Activated CD4-positive, alpha-beta T cell treated with anti-CD3 and anti-CD28 coated beads for 24 hours (primary cell): ENCODE measurements at regions not wholly inside any gene's neighbourhood (a gene's known extent, or its start where the extent isn't known, plus 50 kb on each side); places are given as distances from the start of the nearest gene placed in this dataset.
"Not testable (repeated sequence)": the region's sequence is repeated elsewhere in the genome, so short reads cannot be mapped to it uniquely, and the experiment has no call there.

Experiments used
- DNase-seq, 2 donors: peaks; one replicate each; pipeline ENCODE4 v3.0.0-alpha.2; 2020; ENCODE audit warnings: low read depth in 2 of 2

DNA sequence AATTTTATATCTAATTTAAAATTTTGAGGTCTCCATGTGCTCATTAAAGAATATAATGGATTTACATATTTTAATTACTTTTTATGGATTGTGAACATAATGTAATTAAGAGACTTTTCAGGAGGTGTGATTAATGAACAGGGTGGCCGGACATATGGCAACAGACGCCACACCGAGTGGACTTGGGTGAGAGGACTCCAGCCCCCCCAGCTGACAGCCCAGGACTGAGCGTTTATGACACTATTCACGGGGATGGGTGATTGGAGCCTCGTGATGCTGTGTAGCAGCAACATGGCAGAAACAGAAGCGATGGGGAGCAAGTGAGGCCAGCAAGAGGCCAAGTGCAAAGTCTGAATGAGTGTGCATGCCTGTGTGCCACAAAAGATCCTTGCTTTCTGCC, 1176.9 kb downstream of the TYW1 start:
- no peak for DNase-seq

DNA sequence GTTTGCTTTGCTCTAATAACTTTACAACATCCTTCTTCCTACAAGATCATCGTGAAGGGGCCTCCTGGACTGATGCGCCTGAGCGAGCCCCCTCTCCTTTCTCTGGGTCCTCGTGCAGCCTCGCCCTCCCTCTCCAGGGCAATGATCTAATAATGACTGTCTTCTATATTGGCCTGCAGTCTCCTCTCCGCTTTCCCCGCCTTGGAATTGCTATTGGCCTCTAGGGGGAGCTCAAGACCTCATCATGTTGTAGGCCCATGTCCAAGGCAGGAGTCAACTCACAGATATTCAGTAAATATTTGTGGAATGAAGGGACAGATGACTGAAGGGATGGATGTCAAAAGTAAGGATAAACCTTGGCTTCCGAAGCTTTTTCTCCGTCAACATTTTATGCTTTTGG, 1180.3 kb downstream of the TYW1 start:
- DNase-seq: no peak

DNA sequence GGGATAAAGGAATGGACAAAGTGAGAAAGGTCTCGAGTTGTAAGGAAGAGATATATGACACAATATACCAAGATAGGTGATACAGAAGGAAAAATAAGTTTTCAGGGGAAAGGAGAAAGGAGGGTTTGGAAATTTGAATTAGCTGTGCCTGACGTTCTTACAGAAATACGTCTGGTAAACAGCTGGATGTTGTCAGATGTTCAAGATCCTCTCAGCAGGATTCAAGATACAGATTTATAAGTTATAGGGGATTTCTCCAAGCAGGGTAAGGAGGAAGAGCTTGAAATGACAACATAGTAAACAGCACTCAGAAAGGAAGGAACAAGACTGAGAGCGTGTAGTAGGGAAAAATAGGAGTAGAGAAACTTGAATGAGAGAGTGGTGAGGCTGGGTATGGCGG, 1184.1 kb downstream of the TYW1 start:
- no peak for DNase-seq

DNA sequence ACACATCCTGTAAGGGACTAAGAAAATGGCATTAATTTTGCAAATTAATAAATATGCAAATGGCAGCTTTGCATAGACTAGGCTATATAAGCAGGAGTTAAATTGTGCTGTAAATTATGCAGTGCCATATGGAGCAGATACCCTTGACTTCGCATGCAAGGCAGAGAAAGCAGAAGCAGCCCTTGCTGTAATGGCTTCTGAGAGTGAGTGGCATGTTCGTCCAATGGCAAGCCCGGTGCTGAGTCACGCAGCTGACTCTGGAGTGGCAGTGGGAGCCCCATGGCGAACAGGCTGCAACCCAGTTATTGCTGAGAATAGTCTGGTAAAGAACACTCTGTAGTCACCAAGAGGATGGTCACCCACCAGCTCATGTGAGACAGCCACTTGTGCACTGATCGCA, 1186.5 kb downstream of the TYW1 start:
- no peak for DNase-seq

DNA sequence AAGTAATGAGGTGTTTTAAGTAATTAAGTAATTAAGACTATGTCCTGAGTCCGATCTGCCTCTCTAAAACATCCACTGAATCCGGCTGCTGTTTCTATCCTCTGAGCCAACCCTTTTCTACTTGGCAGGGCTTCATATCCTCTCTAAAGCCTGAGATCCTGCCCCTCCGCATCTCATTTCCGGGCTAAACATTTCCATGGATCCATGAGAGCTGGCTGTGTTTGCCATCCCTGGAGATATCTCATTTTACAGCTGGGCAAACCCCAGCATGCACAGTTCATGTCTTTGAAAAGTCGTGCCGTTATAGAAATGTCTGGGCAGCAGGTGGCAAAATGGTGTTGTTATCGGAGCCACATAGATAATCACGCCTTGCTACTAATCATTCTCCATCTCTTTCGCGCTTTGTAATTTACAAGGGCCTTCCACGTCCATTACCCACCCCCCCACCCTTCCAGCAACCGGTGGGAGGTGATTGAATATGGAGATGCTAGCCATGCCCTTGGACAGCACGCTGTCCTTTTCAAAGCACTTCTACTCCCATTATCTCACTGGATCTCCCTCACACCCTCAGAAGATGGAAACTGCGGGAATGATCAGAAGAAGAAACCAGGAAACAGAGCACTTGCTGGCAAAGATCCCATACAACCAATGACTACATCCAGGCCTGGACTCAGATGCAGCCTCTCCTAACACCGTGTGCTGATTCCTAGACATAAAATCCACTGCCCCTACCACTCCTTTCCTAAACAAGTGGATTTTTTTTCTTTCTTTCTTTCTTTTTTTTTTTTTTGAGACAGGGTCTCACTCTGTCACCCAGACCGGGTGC, 1189.2 kb downstream of the TYW1 start:
- DNase-seq: no peak

DNA sequence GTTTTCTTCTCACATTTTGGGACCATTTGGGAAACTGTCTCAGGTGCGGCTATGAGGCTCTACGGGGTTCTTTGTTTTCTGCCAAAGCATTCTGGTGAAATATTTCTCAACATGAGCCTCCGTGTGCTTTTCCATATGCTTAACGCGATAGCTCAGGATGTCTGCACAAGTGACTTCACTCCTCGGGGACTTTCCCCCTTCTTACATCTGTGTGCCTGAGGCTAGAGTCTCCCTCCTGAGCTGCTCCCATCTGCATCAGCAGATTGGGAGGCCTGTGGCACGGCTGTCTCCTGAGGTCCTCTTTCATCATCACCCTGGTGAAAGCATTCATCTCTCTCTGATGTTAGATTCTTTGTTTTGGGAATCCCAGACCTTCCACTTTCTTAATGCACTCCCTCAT, 1190.9 kb downstream of the TYW1 start:
- DNase-seq: no peak

DNA sequence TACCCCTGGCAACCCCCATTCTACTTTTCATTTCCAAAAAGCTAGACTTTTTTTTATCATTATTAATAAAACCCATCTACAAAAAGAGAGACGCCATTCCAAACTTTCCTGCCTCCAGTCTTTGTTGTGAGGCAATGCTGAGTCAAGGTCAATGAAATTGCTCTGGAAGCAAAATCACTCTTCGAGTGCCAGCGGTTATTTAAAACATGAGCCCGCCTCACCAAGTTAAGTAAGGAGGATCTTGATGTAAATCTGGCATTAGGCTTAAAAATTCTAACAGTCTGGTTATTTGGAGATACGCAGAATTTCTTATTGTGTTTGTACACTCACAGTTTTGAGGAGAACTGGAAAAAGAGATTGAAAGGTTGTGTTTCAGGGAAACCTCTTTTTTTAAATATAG, 1196.3 kb downstream of the TYW1 start:
- DNase-seq: no peak

DNA sequence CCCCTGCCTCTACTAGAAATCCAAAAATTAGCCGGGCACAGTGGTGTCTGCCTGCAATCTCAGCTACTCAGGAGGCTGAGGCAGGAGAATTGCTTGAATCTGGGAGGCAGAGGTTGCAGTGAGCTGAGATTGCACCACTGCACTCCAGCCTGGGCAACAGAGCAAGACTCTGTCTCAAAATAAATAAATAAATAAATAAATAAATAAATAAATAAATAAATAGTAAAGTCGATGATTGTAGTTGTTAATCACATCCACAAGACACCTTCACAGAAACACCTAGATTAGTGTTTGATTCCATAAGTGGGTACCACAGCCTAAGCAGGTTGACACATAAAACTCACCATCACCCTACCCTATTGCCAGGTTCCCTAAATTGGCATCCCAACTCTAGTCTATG, 1199.0 kb downstream of the TYW1 start:
- DNase-seq: not testable (repeated sequence)

DNA sequence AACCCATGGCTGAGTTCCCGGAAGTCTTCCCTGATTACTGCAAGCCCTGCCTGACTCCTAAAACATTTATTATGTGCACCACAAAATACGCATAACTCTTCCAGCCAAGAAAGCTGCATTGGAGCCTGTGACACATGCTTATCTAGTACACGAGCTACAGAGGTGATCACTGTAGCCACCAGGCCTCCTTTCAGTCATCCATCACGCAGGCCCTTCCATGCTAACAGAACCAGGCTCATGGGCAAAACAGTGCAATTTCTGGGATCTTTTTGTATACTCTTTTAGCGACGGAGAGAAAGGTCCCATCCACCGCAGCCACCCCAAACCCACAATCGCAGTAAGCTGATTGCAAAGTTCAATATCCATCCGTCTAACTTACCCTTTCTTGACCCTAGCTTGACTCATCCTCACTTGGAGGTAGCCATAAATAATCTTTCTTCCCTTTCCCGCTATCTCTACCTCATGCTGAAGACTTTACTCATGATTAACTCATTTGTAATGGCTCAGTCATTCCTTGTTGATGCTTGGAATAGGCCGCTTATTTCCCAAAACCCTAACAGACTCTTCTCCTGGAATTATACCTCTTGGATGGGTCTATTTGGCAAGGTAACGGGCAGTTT, 1203.5 kb downstream of the TYW1 start:
- DNase-seq: no peak

DNA sequence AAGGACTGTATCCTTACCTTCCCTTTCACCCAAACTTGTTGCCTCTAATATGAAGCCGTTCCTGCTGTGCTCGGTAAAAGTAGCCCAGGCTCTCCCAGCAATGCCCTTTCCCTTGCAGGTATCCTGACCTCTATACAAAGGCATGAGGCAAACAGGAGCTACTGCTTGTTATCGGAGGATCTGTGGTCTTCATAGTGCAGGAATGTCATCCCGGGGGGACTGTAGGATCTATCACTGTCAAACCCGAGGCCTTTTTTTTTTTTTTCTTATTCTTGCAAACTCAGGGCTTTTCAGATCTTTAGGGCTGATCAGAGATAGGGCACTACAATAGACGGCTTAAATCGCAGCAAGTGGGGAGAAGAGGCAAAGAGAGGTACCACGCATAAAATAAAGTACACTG, 1206.6 kb downstream of the TYW1 start:
- DNase-seq: no peak

DNA sequence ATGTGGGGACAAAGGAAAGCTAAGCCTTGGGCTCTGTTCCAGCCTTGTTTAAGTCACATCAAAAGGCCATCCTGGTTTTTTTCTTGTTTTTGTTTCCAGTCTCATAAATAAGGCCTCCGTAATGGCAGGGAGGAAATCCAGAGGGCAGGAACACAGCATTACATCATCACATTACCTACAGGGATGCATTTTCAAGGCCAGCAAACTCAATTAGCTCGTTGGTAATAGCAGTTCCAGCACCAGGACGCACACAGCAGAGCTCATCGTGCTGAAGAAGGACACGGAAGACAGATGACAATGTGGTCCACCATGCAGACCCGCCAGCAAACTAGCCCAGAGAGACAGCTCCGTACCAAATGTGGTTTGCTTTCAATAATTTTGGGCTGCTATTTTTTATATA, 1209.2 kb downstream of the TYW1 start:
- DNase-seq: no peak

DNA sequence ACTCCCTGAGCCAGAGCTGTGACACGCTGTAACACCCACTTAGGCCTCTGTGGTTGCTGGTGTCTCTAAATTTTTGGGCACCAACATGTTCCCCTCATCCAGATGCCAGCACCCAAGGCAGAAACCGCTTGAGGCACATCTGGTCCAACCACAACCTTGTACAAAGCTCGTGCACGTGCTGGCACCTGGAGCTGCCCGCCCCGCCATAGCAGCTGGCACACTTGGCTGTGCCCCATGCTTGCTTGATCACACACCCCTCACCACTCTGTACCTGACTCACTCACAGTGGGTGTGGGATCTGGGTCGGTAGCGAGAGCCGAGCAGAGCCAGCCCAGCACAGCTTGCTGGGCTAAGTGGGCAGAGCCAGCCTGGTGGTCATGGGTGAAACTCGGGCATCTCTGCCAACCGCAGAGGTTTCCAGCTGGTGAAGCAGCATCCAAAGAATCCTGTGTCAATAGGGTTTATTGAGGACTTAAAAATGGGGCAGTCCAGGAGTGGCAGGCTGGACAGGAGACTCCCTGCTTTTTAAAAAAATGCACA, 1210.4 kb downstream of the TYW1 start:
- DNase-seq: no peak

DNA sequence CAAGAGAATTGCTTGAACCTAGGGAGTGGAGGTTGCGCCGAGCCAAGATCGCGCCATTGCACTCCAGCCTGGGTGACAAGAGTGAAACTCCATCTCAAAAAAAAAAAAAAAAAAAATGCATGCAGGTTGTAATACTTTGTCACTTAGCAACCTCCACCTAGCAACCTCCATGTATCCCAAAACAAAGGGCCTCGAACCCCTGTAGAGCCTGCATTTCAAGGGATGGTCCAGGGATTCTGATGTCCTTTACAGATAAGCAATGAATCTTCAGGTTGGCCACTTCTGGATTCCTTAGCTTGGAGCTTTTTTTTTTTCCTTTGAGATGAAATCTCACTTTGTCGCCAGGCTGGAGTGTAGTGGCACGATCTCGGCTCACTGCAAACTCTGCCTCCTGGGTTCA, 1211.0 kb downstream of the TYW1 start:
- no peak for DNase-seq

DNA sequence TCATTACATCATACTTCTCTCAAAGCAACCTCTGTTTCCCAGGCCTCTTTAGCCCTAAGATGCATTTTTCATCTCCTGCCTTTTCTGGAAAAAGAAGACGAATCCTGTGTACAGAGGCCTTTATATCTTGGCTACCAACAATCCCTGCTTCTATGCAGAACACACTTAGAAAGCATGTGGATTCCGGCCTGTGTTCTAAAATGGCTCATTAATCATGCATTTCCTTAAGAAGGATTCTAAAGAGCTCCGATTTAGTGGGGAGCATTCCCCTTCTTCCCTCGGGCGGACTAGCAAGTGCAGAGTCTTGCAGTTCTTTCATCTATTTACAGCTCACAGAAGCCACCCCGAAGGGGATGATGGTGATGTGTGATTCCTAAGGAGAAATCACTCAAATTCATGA, 1212.9 kb downstream of the TYW1 start:
- no peak for DNase-seq

DNA sequence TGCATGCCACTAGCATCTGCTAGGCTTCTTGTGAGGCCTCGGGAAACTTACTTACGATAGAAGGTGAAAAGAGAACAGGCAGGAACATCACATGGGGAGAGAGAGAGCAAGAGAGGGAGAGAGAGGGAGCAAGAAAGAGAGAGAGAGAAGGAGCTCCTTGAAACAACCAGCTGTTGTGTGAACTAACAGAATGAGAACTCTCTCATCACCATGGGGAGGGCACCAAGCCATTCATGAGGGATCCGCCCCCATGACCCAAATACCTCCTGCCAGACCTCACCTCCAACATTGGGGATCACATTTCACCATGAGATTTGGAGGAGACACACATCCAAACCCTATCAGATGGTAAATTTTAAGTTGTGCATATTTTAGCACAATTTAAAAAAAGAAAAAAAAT, 1217.2 kb downstream of the TYW1 start:
- DNase-seq: no peak

DNA sequence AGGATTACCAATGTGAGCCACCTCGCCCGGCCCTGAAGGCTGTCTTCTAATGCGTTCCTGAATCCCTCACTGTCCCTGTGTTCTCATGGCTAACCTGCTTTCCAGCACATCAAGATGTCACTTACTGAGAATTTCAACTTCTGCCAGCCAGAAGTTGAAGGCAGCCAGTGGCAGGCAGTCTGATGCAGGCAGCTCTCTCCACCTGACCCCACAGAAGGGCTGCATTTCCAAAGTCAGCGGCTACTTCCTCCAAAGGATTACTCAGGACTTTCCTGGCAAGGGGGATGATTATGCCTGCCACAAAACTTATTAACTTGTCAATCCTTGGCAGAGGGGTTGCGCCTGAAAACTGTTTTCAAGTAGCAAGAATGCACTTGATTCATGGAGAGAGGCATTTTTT, 1219.4 kb downstream of the TYW1 start:
- no peak for DNase-seq

DNA sequence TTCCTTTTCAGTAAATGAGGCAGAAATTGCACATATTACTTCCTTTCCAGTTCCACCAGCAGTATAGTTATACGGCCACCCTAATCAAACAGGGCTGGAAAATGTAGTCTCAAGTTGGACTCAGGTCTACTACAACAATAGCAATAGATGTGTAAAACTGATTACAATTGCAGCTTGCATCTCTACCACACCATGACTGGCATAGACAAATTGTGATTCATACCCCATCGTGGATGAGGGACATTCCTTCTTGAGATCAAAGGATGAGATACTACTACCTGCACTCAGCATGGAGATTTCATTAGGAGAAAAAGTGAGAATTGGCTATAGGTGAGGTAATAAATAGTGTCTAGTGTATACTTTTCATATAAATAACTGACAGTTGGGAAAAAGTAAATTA, 1220.8 kb downstream of the TYW1 start:
- DNase-seq: no peak

DNA sequence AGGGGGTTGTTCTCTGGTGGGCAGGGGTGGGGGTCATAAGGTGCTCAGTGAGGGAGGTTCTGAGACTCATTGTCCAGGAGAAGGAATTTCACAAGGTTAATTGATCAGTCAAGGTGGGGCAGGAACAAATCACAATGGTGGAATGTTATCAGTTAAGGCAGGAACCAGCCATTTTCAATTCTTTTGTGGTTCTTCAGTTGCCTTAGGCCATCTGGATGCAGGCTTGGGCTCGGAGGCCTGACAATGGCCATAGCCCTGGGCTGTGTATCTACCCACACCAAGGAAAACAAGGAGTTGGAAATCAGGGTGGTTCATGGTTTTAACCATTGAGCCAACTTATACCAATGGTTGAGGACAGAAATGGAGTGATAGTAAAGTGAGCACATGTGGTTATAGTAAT, 1221.8 kb downstream of the TYW1 start:
- no peak for DNase-seq

DNA sequence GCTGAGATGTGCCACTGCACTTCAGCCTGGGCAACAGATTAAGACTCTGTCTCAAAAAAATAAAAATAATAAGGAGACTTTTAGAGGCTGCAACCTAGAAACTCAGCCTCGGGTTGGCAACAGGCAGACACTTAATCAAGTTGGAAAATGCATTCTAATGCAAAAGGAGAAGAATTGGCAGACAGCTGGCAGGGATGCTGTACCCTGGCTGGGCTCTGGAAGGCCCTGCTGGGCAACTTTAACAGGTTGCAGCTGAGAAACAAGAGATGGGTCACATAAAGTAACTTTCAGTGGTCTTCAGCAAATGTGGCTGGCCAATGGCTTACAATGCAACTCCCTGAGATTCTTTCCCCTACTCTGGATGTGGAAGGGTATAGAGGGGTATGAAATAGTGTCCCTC, 1225.7 kb downstream of the TYW1 start:
- DNase-seq: no peak

DNA sequence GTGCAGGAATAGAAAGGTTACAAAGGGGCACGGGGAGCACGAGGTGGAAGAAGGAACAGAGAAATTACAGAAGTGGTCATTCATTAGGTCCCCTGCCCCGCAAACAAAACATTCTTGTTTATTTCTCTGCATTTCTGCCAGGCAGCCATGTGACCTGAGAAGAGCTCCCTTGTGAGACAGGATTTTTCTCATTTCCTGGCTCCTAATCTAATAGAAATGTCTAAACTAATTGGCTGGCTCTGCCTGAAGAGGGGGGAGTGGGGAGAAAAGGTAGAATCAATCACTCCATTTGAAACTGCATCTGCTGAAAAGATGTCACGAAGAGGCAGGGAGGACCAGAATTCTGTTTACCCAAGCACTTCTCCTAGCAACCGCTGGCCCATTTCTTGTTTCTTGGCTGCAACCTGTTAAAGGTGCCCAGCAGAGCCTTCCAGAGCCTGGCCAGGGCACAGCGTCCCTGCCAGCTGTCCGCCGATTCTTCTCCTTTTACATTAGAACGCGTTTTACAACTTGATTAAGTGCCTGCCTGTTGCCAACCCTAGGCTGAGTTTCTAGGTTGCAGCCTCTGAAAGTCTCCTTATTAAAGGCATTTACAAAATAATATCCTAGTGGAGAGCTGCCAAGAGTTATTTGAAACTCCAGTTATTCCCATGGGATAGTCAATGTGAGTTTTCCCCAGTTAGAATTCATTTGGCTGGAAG, 1227.6 kb downstream of the TYW1 start:
- DNase-seq: no peak

DNA sequence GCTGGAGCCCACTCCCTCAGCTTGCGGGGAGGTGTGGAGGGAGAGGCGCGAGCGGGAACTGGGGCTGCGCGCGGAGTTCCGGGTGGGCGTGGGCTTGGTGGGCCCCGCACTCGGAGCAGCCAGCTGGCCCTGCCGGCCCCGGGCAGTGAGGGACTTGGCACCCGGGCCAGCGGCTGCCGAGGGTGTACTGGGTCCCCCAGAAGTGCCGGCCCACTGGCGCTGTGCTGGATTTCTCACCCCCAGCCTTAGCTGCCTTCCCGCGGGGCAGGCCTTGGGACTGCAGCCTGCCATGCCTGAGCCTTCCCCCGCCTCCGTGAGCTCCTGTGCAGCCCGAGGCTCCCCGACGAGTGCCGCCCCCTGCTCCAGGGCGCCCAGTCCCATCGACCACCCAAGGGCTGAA, 1234.4 kb downstream of the TYW1 start:
- DNase-seq: not testable (repeated sequence)

DNA sequence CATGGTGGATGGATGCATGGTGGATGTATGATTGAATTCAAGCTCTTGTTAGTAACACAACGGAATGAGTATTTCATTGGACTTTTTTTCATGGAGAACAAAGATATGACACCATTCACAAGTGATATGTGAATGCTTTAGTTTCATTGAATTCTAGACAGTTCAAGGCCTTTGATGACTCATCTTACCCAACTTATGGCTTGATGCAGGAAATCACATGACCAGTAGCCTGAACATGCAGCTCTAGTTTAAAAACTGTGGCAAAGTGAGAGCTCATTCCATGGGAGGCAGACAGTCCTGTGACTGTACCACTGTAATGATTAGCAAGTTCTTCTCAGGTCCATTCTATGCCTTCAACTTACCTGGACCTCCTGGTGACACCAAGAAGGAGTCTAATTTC, 1239.3 kb downstream of the TYW1 start:
- no peak for DNase-seq
